ENCODE measurements at regions not wholly inside any gene's neighbourhood (a gene's known extent, or its start where the extent isn't known, plus 50 kb on each side); places are given as distances from the start of the nearest gene placed in this dataset.

DNA sequence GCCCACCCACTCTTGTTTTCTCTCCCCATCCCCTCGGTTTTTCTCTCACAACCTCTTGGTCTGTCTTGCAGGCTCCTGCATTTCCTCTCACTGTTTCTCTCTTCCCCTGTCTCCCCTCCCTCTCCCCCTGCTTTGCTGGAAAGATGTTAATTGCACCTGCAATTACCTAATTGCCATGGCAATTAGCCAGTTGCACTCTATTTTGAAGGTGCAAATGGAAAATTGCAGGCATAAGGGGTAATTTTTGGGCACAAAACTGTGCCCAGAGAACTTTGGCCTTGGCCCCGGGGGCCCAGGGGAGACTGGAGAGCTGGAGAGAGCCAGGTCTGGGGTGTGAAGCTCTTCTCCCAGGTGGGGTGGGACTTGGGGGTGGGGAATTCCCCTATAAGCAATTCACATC, 164.5 kb upstream of the TLE3 start:
- intact Hi-C loops (cut with micrococcal nuclease) = no loop called here
- no peaks in the 10 kb centered on the region for H3K36me3 ChIP-seq
- TF ChIP-seq, protein P1, sequence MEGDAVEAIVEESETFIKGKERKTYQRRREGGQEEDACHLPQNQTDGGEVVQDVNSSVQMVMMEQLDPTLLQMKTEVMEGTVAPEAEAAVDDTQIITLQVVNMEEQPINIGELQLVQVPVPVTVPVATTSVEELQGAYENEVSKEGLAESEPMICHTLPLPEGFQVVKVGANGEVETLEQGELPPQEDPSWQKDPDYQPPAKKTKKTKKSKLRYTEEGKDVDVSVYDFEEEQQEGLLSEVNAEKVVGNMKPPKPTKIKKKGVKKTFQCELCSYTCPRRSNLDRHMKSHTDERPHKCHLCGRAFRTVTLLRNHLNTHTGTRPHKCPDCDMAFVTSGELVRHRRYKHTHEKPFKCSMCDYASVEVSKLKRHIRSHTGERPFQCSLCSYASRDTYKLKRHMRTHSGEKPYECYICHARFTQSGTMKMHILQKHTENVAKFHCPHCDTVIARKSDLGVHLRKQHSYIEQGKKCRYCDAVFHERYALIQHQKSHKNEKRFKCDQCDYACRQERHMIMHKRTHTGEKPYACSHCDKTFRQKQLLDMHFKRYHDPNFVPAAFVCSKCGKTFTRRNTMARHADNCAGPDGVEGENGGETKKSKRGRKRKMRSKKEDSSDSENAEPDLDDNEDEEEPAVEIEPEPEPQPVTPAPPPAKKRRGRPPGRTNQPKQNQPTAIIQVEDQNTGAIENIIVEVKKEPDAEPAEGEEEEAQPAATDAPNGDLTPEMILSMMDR (IDR thresholded peaks at IDR 0.05; ENCODE audit: borderline replicate concordance) = no peak

DNA sequence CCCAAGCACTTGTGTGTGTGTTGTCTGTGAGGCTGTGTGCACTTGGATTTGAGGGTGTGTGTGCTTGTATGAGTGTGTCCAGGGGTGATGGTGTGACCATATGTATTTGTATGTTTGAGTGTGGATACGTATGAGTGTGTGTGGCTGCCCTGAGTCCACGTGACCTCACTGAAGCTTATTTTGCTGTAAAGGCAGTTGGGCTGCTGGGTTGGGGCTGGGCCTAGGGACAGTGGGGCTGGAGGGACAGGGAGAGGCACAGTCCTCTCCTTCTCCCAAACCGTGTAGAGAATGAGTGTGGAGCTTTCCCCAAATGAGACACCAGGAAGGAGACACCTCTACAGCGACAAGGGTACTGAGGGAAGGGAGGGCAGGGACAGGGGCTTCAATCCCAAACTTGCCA, 163.4 kb upstream of the TLE3 start:
- Histone ChIP-seq H3K9me3 (replicated peaks) (no peaks in the 10 kb centered on the region), H3K4me3 (no peak overlapping the region), H3K36me3 (no peaks in the 10 kb centered on the region), H3K4me1 (peaks cover 47% of the 10 kb centered on the region), H3K27ac (replicated peaks) (no peak overlapping the region), H3K27me3 (ENCODE audit: low read depth) (peaks cover 24% of the 10 kb centered on the region)
- DNase-seq = no peak
- intact Hi-C loops (cut with micrococcal nuclease) = no loop called here
- TF ChIP-seq, protein P1 (IDR thresholded peaks at IDR 0.05; ENCODE audit: borderline replicate concordance) = no peak

More for the DNA sequence above, 164.5 kb upstream of the TLE3 start:
- Histone ChIP-seq H3K27ac (replicated peaks) (no peak overlapping the region), H3K27me3 (ENCODE audit: low read depth) (peaks cover 13% of the 10 kb centered on the region), H3K9me3 (replicated peaks) (no peaks in the 10 kb centered on the region), H3K4me1 (peaks cover 58% of the 10 kb centered on the region), H3K4me3 (no peak overlapping the region)
- DNase-seq = no peak

DNA sequence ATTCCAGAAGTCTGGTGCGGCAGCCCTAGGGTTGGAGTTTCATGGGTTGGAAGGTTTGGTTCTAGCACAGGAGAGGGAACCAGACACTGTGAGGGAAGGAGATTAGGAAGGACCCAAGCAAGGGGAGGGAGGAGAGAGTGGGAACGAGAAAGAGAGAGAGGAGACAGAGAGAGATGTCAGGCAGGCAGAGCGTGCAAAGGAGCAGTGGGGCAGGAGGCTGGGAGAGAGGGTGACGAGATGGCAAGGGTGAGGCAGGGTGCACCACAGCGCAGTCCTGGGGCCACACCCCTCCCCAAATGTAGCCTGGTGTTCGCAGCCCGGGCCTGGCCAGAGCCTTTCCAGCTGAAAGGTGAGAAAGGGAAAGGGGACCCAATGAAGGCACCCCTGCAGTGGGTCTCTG, 162.9 kb upstream of the TLE3 start:
- Histone ChIP-seq H3K9me3 (replicated peaks) (no peaks in the 10 kb centered on the region), H3K4me1 (peaks cover 43% of the 10 kb centered on the region), H3K4me3 (no peak overlapping the region), H3K27me3 (ENCODE audit: low read depth) (peaks cover 29% of the 10 kb centered on the region), H3K36me3 (no peaks in the 10 kb centered on the region), H3K27ac (replicated peaks) (no peak overlapping the region)
- no peak for DNase-seq
- intact Hi-C loops (cut with micrococcal nuclease) = no loop called here
- TF ChIP-seq, protein P1 (IDR thresholded peaks at IDR 0.05; ENCODE audit: borderline replicate concordance) = no peak

DNA sequence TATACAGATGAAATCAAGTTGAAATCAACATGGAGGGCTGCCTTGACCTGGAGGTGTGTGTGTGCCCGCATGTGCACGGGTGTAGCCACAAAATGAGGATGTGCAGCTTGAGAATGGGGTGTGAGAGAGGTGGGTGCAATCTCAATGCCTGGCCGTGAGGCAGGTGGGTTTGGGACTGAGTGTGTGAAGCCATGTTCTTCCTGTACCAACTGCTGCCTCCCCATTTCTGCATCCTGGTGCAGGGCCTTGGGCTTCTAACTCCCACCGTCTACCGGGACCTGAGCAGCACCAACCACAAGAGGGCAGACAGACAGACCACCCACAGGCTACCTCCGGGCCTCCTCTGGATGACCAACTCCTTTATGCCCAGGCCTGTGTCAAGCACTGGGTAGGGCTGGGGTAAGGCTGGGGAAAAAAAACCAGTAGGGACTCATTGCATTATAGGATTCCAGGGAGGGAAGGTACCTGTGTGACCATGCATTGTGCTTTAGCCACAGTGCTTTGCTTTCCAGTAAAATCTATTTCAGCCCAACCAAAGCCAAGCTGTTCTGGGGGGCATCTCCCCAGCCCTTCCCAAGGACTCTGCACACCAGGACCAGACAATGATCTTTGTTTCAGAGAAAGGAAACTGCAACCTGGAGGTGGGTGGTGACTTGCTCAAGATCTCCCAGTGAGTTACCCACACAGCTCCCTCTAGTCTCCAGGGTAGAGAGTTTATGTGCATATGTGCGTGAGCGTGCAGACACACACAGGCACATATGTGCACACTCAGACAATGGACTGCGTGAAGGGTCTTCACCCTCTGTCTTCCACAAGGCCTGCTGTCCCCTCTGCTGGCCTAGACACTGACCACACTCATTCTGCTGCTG, 162.2 kb upstream of the TLE3 start:
- no peaks in the 10 kb centered on the region for H3K9me3 ChIP-seq (replicated peaks)
- H3K27me3 ChIP-seq (ENCODE audit: low read depth) = peaks cover 33% of the 10 kb centered on the region
- intact Hi-C loops (cut with micrococcal nuclease) = no loop called here
- H3K36me3 ChIP-seq = no peaks in the 10 kb centered on the region
- H3K27ac ChIP-seq (replicated peaks) = no peak overlapping the region
- no peak for DNase-seq
- peaks cover 36% of the 10 kb centered on the region for H3K4me1 ChIP-seq
- H3K4me3 ChIP-seq = no peak overlapping the region
- TF ChIP-seq, protein P1 (IDR thresholded peaks at IDR 0.05; ENCODE audit: borderline replicate concordance) = peak; percentile 8

DNA sequence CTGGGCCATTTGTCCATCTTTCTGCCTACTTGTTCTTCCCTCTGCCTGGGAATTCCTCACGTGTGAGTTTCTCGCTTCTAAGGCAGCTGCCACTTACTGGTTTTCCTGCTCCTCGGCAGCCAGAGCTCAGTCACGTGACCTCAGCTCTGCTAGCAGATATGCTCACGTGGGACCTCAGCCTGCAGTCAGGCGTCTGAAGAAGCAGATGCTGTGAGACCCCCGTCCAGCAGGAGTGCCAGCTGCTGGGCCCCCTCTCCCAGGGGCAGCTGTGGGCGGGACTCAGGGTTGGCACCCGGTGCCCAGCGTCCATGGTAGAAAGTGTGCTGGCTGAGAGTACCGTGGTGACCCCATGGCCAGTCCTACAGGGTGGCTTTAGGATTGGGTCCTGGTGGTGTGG, 161.3 kb upstream of the TLE3 start:
- Histone ChIP-seq H3K4me3 (no peak overlapping the region), H3K9me3 (replicated peaks) (no peaks in the 10 kb centered on the region), H3K4me1 (peaks cover 27% of the 10 kb centered on the region), H3K27me3 (ENCODE audit: low read depth) (peaks cover 38% of the 10 kb centered on the region), H3K36me3 (no peaks in the 10 kb centered on the region), H3K27ac (replicated peaks) (no peak overlapping the region)
- intact Hi-C loops (cut with micrococcal nuclease) = no loop called here
- peak; percentile 60 for DNase-seq
- TF ChIP-seq, protein P1 (IDR thresholded peaks at IDR 0.05; ENCODE audit: borderline replicate concordance) = no peak

Data from left ventricle myocardium inferior (tissue), 1 donor.